ENCODE measurements at regions not wholly inside any gene's neighbourhood (a gene's known extent, or its start where the extent isn't known, plus 50 kb on each side); places are given as distances from the start of the nearest gene placed in this dataset.

GRCh38 chr11:91231226-91231625, 993.4 kb upstream of the FAT3 start:
- H3K9ac ChIP-seq (ENCODE audit: low read length in 2 of 2), result no peak overlapping the region
- H3K4me3 ChIP-seq (ENCODE audit: low read length in 2 of 2), result no peak overlapping the region
- no peaks in the 10 kb centered on the region for H3K36me3 ChIP-seq (ENCODE audit: control insufficient read depth in 2 of 2, insufficient read depth in 2 of 2, low read length in 2 of 2)
- no peak overlapping the region for H3K27ac ChIP-seq (ENCODE audit: low read length)
- H3K4me1 ChIP-seq (ENCODE audit: control insufficient read depth, insufficient read depth, low read length), result no peaks in the 10 kb centered on the region
- H3K27me3 ChIP-seq (ENCODE audit: control insufficient read depth in 1 of 2, insufficient read depth in 2 of 2, low read length in 2 of 2), result no peaks in the 10 kb centered on the region
- H3K9me3 ChIP-seq (ENCODE audit: control insufficient read depth in 2 of 2, low read length in 2 of 2), result no peaks in the 10 kb centered on the region

GRCh38 chr11:91230647-91231046, 994.0 kb upstream of the FAT3 start:
- H3K4me3 ChIP-seq (ENCODE audit: low read length in 2 of 2), result no peak overlapping the region
- no peak overlapping the region for H3K27ac ChIP-seq (ENCODE audit: low read length)
- no peaks in the 10 kb centered on the region for H3K27me3 ChIP-seq (ENCODE audit: control insufficient read depth in 1 of 2, insufficient read depth in 2 of 2, low read length in 2 of 2)
- H3K9ac ChIP-seq (ENCODE audit: low read length in 2 of 2), result no peak overlapping the region
- no peaks in the 10 kb centered on the region for H3K36me3 ChIP-seq (ENCODE audit: control insufficient read depth in 2 of 2, insufficient read depth in 2 of 2, low read length in 2 of 2)
- no peaks in the 10 kb centered on the region for H3K4me1 ChIP-seq (ENCODE audit: control insufficient read depth, insufficient read depth, low read length)
- H3K9me3 ChIP-seq (ENCODE audit: control insufficient read depth in 2 of 2, low read length in 2 of 2), result no peaks in the 10 kb centered on the region

- Histone ChIP-seq H3K27ac (ENCODE audit: low read length) (no peak overlapping the region), H3K4me3 (ENCODE audit: low read length in 2 of 2) (no peak overlapping the region)
Measured at GRCh38 chr11:91222830-91223229, 1000.0 kb upstream of the CHORDC1 start.

GRCh38 chr11:91220476-91221202, 997.8 kb upstream of the CHORDC1 start:
- H3K27ac ChIP-seq (ENCODE audit: low read length), result no peak overlapping the region
- H3K9me3 ChIP-seq (ENCODE audit: control insufficient read depth in 2 of 2, low read length in 2 of 2), result no peaks in the 10 kb centered on the region
- no peak overlapping the region for H3K9ac ChIP-seq (ENCODE audit: low read length in 2 of 2)
- H3K4me1 ChIP-seq (ENCODE audit: control insufficient read depth, insufficient read depth, low read length), result no peaks in the 10 kb centered on the region
- H3K36me3 ChIP-seq (ENCODE audit: control insufficient read depth in 2 of 2, insufficient read depth in 2 of 2, low read length in 2 of 2), result no peaks in the 10 kb centered on the region
- no peak overlapping the region for H3K4me3 ChIP-seq (ENCODE audit: low read length in 2 of 2)
- H3K27me3 ChIP-seq (ENCODE audit: control insufficient read depth in 1 of 2, insufficient read depth in 2 of 2, low read length in 2 of 2), result no peaks in the 10 kb centered on the region

More at GRCh38 chr11:91222830-91223229, 1000.0 kb upstream of the CHORDC1 start:
- Histone ChIP-seq H3K9me3 (ENCODE audit: control insufficient read depth in 2 of 2, low read length in 2 of 2) (no peaks in the 10 kb centered on the region), H3K36me3 (ENCODE audit: control insufficient read depth in 2 of 2, insufficient read depth in 2 of 2, low read length in 2 of 2) (no peaks in the 10 kb centered on the region), H3K4me1 (ENCODE audit: control insufficient read depth, insufficient read depth, low read length) (no peaks in the 10 kb centered on the region), H3K9ac (ENCODE audit: low read length in 2 of 2) (no peak overlapping the region), H3K27me3 (ENCODE audit: control insufficient read depth in 1 of 2, insufficient read depth in 2 of 2, low read length in 2 of 2) (no peaks in the 10 kb centered on the region)

GRCh38 chr11:91219535-91219934, 996.7 kb upstream of the CHORDC1 start:
- no peaks in the 10 kb centered on the region for H3K9me3 ChIP-seq (ENCODE audit: control insufficient read depth in 2 of 2, low read length in 2 of 2)
- no peak overlapping the region for H3K27ac ChIP-seq (ENCODE audit: low read length)
- H3K9ac ChIP-seq (ENCODE audit: low read length in 2 of 2), result no peak overlapping the region
- no peak overlapping the region for H3K4me3 ChIP-seq (ENCODE audit: low read length in 2 of 2)
- H3K27me3 ChIP-seq (ENCODE audit: control insufficient read depth in 1 of 2, insufficient read depth in 2 of 2, low read length in 2 of 2), result no peaks in the 10 kb centered on the region
- no peaks in the 10 kb centered on the region for H3K4me1 ChIP-seq (ENCODE audit: control insufficient read depth, insufficient read depth, low read length)
- H3K36me3 ChIP-seq (ENCODE audit: control insufficient read depth in 2 of 2, insufficient read depth in 2 of 2, low read length in 2 of 2), result no peaks in the 10 kb centered on the region

- H3K9ac ChIP-seq (ENCODE audit: low read length in 2 of 2), result no peak overlapping the region
- no peaks in the 10 kb centered on the region for H3K9me3 ChIP-seq (ENCODE audit: control insufficient read depth in 2 of 2, low read length in 2 of 2)
- H3K27me3 ChIP-seq (ENCODE audit: control insufficient read depth in 1 of 2, insufficient read depth in 2 of 2, low read length in 2 of 2), result no peaks in the 10 kb centered on the region
- no peak overlapping the region for H3K4me3 ChIP-seq (ENCODE audit: low read length in 2 of 2)
- no peaks in the 10 kb centered on the region for H3K4me1 ChIP-seq (ENCODE audit: control insufficient read depth, insufficient read depth, low read length)
- H3K36me3 ChIP-seq (ENCODE audit: control insufficient read depth in 2 of 2, insufficient read depth in 2 of 2, low read length in 2 of 2), result no peaks in the 10 kb centered on the region
- no peak overlapping the region for H3K27ac ChIP-seq (ENCODE audit: low read length)
Measured at GRCh38 chr11:91209751-91210150, 986.9 kb upstream of the CHORDC1 start.

GRCh38 chr11:91209306-91209705, 986.5 kb upstream of the CHORDC1 start:
- no peaks in the 10 kb centered on the region for H3K36me3 ChIP-seq (ENCODE audit: control insufficient read depth in 2 of 2, insufficient read depth in 2 of 2, low read length in 2 of 2)
- no peaks in the 10 kb centered on the region for H3K27me3 ChIP-seq (ENCODE audit: control insufficient read depth in 1 of 2, insufficient read depth in 2 of 2, low read length in 2 of 2)
- no peak overlapping the region for H3K27ac ChIP-seq (ENCODE audit: low read length)
- no peaks in the 10 kb centered on the region for H3K4me1 ChIP-seq (ENCODE audit: control insufficient read depth, insufficient read depth, low read length)
- no peak overlapping the region for H3K4me3 ChIP-seq (ENCODE audit: low read length in 2 of 2)
- no peaks in the 10 kb centered on the region for H3K9me3 ChIP-seq (ENCODE audit: control insufficient read depth in 2 of 2, low read length in 2 of 2)
- no peak overlapping the region for H3K9ac ChIP-seq (ENCODE audit: low read length in 2 of 2)

- Histone ChIP-seq H3K9ac (ENCODE audit: low read length in 2 of 2) (no peak overlapping the region), H3K4me1 (ENCODE audit: control insufficient read depth, insufficient read depth, low read length) (no peaks in the 10 kb centered on the region), H3K27ac (ENCODE audit: low read length) (no peak overlapping the region), H3K4me3 (ENCODE audit: low read length in 2 of 2) (no peak overlapping the region), H3K9me3 (ENCODE audit: control insufficient read depth in 2 of 2, low read length in 2 of 2) (no peaks in the 10 kb centered on the region), H3K36me3 (ENCODE audit: control insufficient read depth in 2 of 2, insufficient read depth in 2 of 2, low read length in 2 of 2) (no peaks in the 10 kb centered on the region), H3K27me3 (ENCODE audit: control insufficient read depth in 1 of 2, insufficient read depth in 2 of 2, low read length in 2 of 2) (no peaks in the 10 kb centered on the region)
Measured at GRCh38 chr11:91199866-91200265, 977.0 kb upstream of the CHORDC1 start.

- Histone ChIP-seq H3K27me3 (ENCODE audit: control insufficient read depth in 1 of 2, insufficient read depth in 2 of 2, low read length in 2 of 2) (no peaks in the 10 kb centered on the region), H3K4me3 (ENCODE audit: low read length in 2 of 2) (no peak overlapping the region), H3K9me3 (ENCODE audit: control insufficient read depth in 2 of 2, low read length in 2 of 2) (no peaks in the 10 kb centered on the region), H3K36me3 (ENCODE audit: control insufficient read depth in 2 of 2, insufficient read depth in 2 of 2, low read length in 2 of 2) (no peaks in the 10 kb centered on the region), H3K4me1 (ENCODE audit: control insufficient read depth, insufficient read depth, low read length) (no peaks in the 10 kb centered on the region), H3K9ac (ENCODE audit: low read length in 2 of 2) (no peak overlapping the region), H3K27ac (ENCODE audit: low read length) (no peak overlapping the region)
Measured at GRCh38 chr11:91194546-91194945, 971.7 kb upstream of the CHORDC1 start.

GRCh38 chr11:91188484-91188883, 965.6 kb upstream of the CHORDC1 start:
- H3K4me3 ChIP-seq (ENCODE audit: low read length in 2 of 2), result no peak overlapping the region
- no peaks in the 10 kb centered on the region for H3K4me1 ChIP-seq (ENCODE audit: control insufficient read depth, insufficient read depth, low read length)
- H3K36me3 ChIP-seq (ENCODE audit: control insufficient read depth in 2 of 2, insufficient read depth in 2 of 2, low read length in 2 of 2), result no peaks in the 10 kb centered on the region
- H3K27me3 ChIP-seq (ENCODE audit: control insufficient read depth in 1 of 2, insufficient read depth in 2 of 2, low read length in 2 of 2), result no peaks in the 10 kb centered on the region
- H3K27ac ChIP-seq (ENCODE audit: low read length), result no peak overlapping the region
- no peak overlapping the region for H3K9ac ChIP-seq (ENCODE audit: low read length in 2 of 2)
- no peaks in the 10 kb centered on the region for H3K9me3 ChIP-seq (ENCODE audit: control insufficient read depth in 2 of 2, low read length in 2 of 2)

- no peak overlapping the region for H3K9ac ChIP-seq (ENCODE audit: low read length in 2 of 2)
- H3K4me1 ChIP-seq (ENCODE audit: control insufficient read depth, insufficient read depth, low read length), result no peaks in the 10 kb centered on the region
- no peaks in the 10 kb centered on the region for H3K27me3 ChIP-seq (ENCODE audit: control insufficient read depth in 1 of 2, insufficient read depth in 2 of 2, low read length in 2 of 2)
- no peaks in the 10 kb centered on the region for H3K36me3 ChIP-seq (ENCODE audit: control insufficient read depth in 2 of 2, insufficient read depth in 2 of 2, low read length in 2 of 2)
- H3K27ac ChIP-seq (ENCODE audit: low read length), result no peak overlapping the region
- H3K9me3 ChIP-seq (ENCODE audit: control insufficient read depth in 2 of 2, low read length in 2 of 2), result no peaks in the 10 kb centered on the region
- no peak overlapping the region for H3K4me3 ChIP-seq (ENCODE audit: low read length in 2 of 2)
Measured at GRCh38 chr11:91187314-91187713, 964.5 kb upstream of the CHORDC1 start.

Data from stomach smooth muscle (tissue), 2 donors.